ENCODE measurements at regions not wholly inside any gene's neighbourhood (a gene's known extent, or its start where the extent isn't known, plus 50 kb on each side); places are given as distances from the start of the nearest gene placed in this dataset.
A peak's percentile ranks its signal among the peaks of the same experiment; 100 is the strongest.

GRCh38 chr2:207473049-207473930, 56.5 kb upstream of the CREB1 start:
- TF ChIP-seq ATF7 (IDR thresholded peaks at IDR 0.05; ENCODE audit: low read depth): no peak
- TF ChIP-seq PKNOX1 (IDR thresholded peaks at IDR 0.05): no peak
- TF ChIP-seq CTCF (IDR thresholded peaks at IDR 0.05 in 2 of 3, conservative IDR thresholded peaks at IDR 0.05 in 1 of 3; ENCODE audit: control insufficient read depth in 2 of 3, extremely low read depth in 1 of 3, insufficient read depth in 1 of 3, low read depth in 3 of 3, low read length in 3 of 3): peak; percentile 49 to 84 (median 67); a peak in 5 of 6 replicates
- no peak for TF ChIP-seq POLR2AphosphoS5 (IDR thresholded peaks at IDR 0.05; ENCODE audit: low read length)
- no peak for TF ChIP-seq MYB (IDR thresholded peaks at IDR 0.05; ENCODE audit: borderline replicate concordance, low read depth, low read length)
- TF ChIP-seq NFYB (IDR thresholded peaks at IDR 0.05; ENCODE audit: insufficient read depth, low read depth, low read length): no peak
- TF ChIP-seq JUNB (IDR thresholded peaks at IDR 0.05): no peak
- no peak for TF ChIP-seq ZBTB11 (CRISPR knock-in tag; IDR thresholded peaks at IDR 0.05)
- TF ChIP-seq CREB1 (IDR thresholded peaks at IDR 0.05; ENCODE audit: low read depth): no peak
- no peak for TF ChIP-seq ZBTB40 (IDR thresholded peaks at IDR 0.05; ENCODE audit: borderline replicate concordance)
- TF ChIP-seq MAX (IDR thresholded peaks at IDR 0.05; ENCODE audit: low read depth, low read length): no peak
- TF ChIP-seq REST (IDR thresholded peaks at IDR 0.05; ENCODE audit: low read depth, low read length): no peak
- TF ChIP-seq ZNF274 (IDR thresholded peaks at IDR 0.05; ENCODE audit: insufficient read depth, insufficient read length): no peak

Data from GM12878 (cell line).